Type B pancreatic cell (in vitro differentiated cells): ENCODE measurements at regions not wholly inside any gene's neighbourhood (a gene's known extent, or its start where the extent isn't known, plus 50 kb on each side); places are given as distances from the start of the nearest gene placed in this dataset.
"Not testable (repeated sequence)": the region's sequence is repeated elsewhere in the genome, so short reads cannot be mapped to it uniquely, and the experiment has no call there.

Experiments used
- DNase-seq: peaks from one replicate; pipeline ENCODE4 v3.0.0; 2021; ENCODE audit warnings: mixed read lengths; ENCODE audit not compliant: unreplicated experiment; ENCODE audit errors: extremely low spot score
- H3K27ac Mint-ChIP-seq: 2 replicates; pipeline ENCODE4 v1.8.0; 2021; ENCODE audit warnings: mild to moderate bottlenecking, mixed read lengths
- H3K27me3 Mint-ChIP-seq: 2 replicates; pipeline ENCODE4 v1.8.0; 2021; ENCODE audit warnings: mixed read lengths
- H3K36me3 Mint-ChIP-seq: 2 replicates; pipeline ENCODE4 v1.8.0; 2021; ENCODE audit warnings: mixed read lengths
- H3K4me1 Mint-ChIP-seq: one replicate; pipeline ENCODE4 v1.8.0; 2021; ENCODE audit warnings: mixed read lengths; ENCODE audit not compliant: unreplicated experiment
- H3K4me3 Mint-ChIP-seq: 2 replicates; pipeline ENCODE4 v1.8.0; 2021; ENCODE audit warnings: mild to moderate bottlenecking, mixed read lengths
- H3K9me3 Mint-ChIP-seq: 2 replicates; pipeline ENCODE4 v1.8.0; 2021; ENCODE audit warnings: mixed read lengths
- CTCF ChIP-seq: fragments of 200-600 bp; sonication (generic); conservative IDR thresholded peaks from 2 replicates; pipeline ENCODE4 v1.5.0; 2021; ENCODE audit warnings: antibody characterized with exemption, mild to moderate bottlenecking

GRCh38 chr10:63684257-63684936, 163.2 kb downstream of the REEP3 start:
- no peaks in the 10 kb centered on the region for H3K27me3 Mint-ChIP-seq
- no peak for TF ChIP-seq CTCF
- H3K4me1 Mint-ChIP-seq, result no peaks in the 10 kb centered on the region
- no peaks in the 10 kb centered on the region for H3K36me3 Mint-ChIP-seq
- no peak overlapping the region for H3K27ac Mint-ChIP-seq
- no peaks in the 10 kb centered on the region for H3K9me3 Mint-ChIP-seq
- no peak overlapping the region for H3K4me3 Mint-ChIP-seq
- DNase-seq, result no peak

- Mint-ChIP-seq H3K4me1 (no peaks in the 10 kb centered on the region), H3K4me3 (no peak overlapping the region), H3K36me3 (no peaks in the 10 kb centered on the region), H3K9me3 (no peaks in the 10 kb centered on the region), H3K27me3 (no peaks in the 10 kb centered on the region), H3K27ac (no peak overlapping the region)
- no peak for DNase-seq
- TF ChIP-seq CTCF, result no peak
Measured at GRCh38 chr10:63689768-63690167, 168.6 kb downstream of the REEP3 start.

GRCh38 chr10:63692220-63692896, 171.2 kb downstream of the REEP3 start:
- no peak for DNase-seq
- H3K27me3 Mint-ChIP-seq, result no peaks in the 10 kb centered on the region
- TF ChIP-seq CTCF, result no peak
- H3K27ac Mint-ChIP-seq, result no peak overlapping the region
- H3K4me1 Mint-ChIP-seq, result no peaks in the 10 kb centered on the region
- no peaks in the 10 kb centered on the region for H3K9me3 Mint-ChIP-seq
- no peak overlapping the region for H3K4me3 Mint-ChIP-seq
- no peaks in the 10 kb centered on the region for H3K36me3 Mint-ChIP-seq

- H3K9me3 Mint-ChIP-seq, H3K27ac Mint-ChIP-seq, H3K36me3 Mint-ChIP-seq, H3K4me1 Mint-ChIP-seq, H3K4me3 Mint-ChIP-seq, H3K27me3 Mint-ChIP-seq, DNase-seq: not testable (repeated sequence)
Measured at GRCh38 chr10:63693021-63693420, 171.8 kb downstream of the REEP3 start.

- Mint-ChIP-seq H3K9me3 (no peaks in the 10 kb centered on the region), H3K4me1 (peaks cover 24% of the 10 kb centered on the region), H3K4me3 (no peak overlapping the region), H3K36me3 (no peaks in the 10 kb centered on the region), H3K27me3 (no peaks in the 10 kb centered on the region), H3K27ac (no peak overlapping the region)
- TF ChIP-seq CTCF, result no peak
- DNase-seq, result no peak
Measured at GRCh38 chr10:63696205-63696604, 175.0 kb downstream of the REEP3 start.

- no peak overlapping the region for H3K27ac Mint-ChIP-seq
- H3K4me1 Mint-ChIP-seq, result peaks cover 26% of the 10 kb centered on the region
- H3K27me3 Mint-ChIP-seq, result no peaks in the 10 kb centered on the region
- TF ChIP-seq CTCF, result no peak
- DNase-seq, result no peak
- no peak overlapping the region for H3K4me3 Mint-ChIP-seq
- H3K9me3 Mint-ChIP-seq, result no peaks in the 10 kb centered on the region
- no peaks in the 10 kb centered on the region for H3K36me3 Mint-ChIP-seq
Measured at GRCh38 chr10:63697956-63698786, 177.0 kb downstream of the REEP3 start.
